ENCODE measurements at regions not wholly inside any gene's neighbourhood (a gene's known extent, or its start where the extent isn't known, plus 50 kb on each side); places are given as distances from the start of the nearest gene placed in this dataset.
"Not testable (repeated sequence)": the region's sequence is repeated elsewhere in the genome, so short reads cannot be mapped to it uniquely, and the experiment has no call there.

- DNase-seq, result no peak
Measured at GRCh38 chr6:74408844-74409243, 712.8 kb downstream of the CD109 start.

- no peak for DNase-seq
Measured at GRCh38 chr6:74404366-74404765, 708.4 kb downstream of the CD109 start.

DNA sequence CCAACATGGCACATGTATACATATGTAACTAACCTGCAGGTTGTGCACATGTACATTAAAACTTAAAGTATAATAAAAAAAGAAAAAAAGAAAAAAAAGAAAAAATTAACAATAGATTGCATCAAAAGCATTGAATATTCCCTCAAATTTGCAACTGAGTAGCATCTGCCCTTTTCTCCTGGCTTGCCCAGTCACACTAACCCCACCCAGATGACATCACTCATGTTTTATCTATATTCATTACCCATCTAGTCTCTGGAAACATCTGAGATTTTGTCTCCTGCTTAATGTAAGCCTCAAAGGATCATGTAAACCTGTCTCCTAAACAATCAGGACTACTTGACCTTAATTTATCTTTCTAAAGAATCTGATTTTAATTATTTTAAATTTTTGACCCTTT is 706.8 kb downstream of the CD109 start:
- no peak for DNase-seq

GRCh38 chr6:74378437-74378836 is 682.4 kb downstream of the CD109 start:
- DNase-seq, result not testable (repeated sequence)

DNA sequence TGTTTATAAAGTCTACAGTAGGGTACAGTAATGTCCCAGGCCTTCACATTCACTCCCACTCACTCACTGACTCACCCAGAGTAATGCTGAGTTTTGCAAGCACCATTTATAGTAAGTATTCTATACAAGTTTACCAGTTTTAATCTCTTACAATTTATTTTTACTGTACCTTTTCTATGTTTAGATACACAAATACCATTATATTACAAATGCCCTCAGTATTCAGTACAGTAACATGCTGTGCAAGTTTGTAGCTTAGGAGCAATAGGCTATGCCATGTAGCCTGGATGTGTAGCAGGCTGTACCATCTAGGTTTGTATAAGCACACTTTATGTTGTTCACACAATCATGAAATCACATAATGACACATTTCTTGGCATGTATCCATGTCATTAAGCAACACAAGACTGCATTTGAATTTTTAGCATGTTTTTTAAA is 673.6 kb downstream of the CD109 start:
- DNase-seq, result no peak

DNA sequence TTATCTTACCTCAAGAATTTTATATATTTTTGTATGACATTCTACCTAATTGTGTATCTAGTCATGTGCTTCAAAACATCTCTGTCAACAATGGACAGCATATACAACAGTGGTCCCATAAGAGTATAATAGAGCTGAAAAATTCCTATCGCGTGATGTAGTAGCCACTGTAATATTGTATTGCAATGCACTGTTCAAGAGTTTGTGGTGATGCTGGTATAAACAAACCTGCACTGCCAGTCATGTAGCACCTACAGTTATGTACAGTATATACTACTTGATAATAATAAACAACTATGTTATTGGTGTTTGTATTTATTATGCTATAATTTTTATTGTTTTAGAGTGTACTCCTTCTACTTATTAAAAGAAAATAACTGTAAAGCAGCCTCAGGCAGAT is 672.7 kb downstream of the CD109 start:
- no peak for DNase-seq

GRCh38 chr6:74366634-74367033 is 670.6 kb downstream of the CD109 start:
- DNase-seq, result no peak

DNA sequence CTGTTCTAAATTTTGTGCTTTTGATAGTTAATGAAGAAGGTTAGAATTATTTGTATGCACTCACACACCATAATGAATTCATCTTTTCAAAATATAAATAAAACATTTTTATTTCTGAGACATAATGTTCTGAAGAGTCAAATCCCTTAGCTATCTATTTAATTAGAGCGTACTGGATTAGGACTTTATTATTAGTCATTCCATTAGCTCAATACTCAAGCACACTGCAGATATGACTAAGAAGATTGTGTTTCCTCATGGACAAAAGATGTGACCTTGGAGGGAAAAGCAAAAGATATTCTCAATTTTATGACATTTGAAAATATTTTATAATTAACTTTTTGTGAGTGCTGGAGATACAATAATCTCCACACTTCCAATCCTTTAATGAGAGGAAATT is 666.4 kb downstream of the CD109 start:
- no peak for DNase-seq

DNA sequence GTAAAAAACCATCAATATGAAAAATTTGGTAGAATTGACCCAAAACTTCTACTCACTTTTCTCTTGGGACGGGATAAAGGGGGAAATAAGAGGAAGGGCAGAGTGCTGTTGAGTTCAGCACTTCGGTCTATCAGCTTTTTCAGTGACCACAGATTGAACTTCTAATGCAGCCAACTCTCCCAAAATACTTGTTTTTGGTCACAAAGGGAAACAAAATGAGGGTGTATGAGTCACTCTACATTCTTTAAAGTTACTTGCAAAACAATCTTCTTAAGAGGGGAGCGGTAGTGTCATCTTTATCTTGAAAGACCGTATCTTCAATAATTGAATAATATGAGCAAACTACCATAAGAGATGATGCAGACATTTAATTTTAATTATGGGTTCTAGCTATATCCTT is 661.3 kb downstream of the CD109 start:
- DNase-seq, result no peak

- no peak for DNase-seq
Measured at GRCh38 chr6:74356391-74356790, 660.4 kb downstream of the CD109 start.

- DNase-seq, result no peak
Measured at GRCh38 chr6:74346936-74347535, 651.0 kb downstream of the CD109 start.

DNA sequence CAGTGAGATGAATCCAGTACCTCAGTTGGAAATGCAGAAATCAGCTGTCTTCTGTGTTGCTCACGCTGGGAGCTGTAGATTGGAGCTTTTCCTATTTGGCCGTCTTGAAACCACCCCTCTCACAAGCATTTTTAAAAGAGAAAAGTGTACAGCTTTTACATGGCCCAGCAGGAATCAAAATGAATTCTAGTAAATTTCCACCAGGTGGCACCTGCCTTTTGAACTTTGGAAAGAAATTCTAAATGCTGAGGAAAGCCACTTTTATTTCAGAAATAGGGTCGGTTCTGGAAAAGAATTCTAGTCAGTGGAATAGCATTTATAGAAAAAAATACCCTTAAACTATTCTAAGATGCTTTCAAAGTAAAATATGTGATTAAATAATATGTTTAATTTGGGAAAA is 647.8 kb downstream of the CD109 start:
- no peak for DNase-seq

- DNase-seq, result not testable (repeated sequence)
Measured at GRCh38 chr6:74343321-74343720, 647.3 kb downstream of the CD109 start.

- no peak for DNase-seq
Measured at GRCh38 chr6:74334722-74335121, 638.7 kb downstream of the CD109 start.

DNA sequence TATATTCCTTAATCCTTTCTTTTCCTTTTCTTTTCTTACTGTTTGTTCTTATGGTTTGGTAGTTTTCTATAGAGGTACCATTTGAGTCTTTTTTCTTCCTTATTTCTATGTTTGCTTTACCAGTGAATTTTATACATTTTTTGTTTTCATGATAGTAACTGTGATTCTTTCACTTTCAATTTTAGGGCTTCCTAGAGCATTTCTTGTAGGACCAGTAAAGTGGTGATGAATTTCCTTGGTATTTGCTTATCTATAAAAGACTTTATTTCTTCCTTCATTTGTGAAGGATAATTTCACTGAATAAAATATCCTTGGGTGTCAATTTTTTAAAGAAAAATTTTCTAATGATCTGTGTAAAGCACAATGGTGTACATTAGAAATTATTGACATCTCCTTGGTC is 637.4 kb downstream of the CD109 start:
- no peak for DNase-seq

DNA sequence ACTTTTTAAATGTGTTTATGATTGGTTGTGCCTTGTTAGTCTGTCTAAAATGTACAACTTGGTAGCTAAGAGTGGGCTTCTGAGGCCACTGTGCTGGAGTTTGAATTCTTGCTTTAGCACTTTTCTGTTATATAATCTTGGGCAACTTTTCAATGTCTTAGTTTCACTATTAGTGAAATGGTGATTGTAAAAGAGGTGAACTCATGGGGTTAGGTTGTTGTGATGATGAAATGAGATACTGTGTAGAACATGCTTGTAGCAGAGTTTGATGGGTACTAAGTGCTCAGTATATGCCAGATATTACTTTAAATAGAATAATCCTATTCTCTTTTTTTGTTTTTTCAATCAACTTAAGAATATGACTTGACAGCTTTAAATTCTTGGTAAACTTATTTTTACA is 624.7 kb downstream of the CD109 start:
- DNase-seq, result no peak

DNA sequence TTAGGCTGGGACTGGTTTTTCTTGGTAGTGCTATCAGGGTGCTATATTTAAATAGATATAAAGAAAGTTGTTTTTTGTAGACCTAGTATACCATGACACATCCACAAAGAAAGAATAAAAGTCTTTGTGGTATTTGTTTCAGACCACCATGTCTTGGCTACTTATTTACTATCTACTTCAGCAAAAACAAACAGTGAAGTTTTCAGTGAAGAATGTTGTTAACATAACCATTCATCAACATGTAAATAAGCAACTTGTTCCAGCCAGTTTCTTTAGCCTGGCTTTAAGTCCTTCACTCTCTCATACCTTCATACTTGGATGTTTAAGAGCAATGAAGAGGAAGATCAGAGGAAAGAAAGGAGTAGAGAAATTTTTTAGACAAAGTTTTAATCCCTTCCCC is 624.1 kb downstream of the CD109 start:
- DNase-seq, result no peak

DNA sequence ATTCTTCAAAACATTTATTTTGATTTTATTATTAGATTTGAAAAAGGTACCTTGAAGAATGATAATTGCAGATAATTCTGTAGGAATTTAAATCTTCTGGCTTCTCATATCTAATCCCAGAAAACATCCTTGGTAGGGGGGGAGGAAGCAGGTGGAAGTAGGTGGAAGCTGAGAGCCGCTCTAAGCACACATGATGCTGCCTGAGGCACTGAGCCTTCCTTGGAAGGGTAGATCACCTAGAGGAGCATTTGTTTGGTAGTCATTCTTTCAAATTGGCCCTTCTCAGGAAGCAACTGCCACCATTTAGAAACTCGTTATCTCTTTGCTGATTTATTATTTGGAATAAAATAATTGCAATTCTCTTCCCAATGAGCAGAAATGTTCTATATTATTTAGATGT is 623.3 kb downstream of the CD109 start:
- DNase-seq, result no peak

GRCh38 chr6:74318738-74319137 is 622.7 kb downstream of the CD109 start:
- no peak for DNase-seq

DNA sequence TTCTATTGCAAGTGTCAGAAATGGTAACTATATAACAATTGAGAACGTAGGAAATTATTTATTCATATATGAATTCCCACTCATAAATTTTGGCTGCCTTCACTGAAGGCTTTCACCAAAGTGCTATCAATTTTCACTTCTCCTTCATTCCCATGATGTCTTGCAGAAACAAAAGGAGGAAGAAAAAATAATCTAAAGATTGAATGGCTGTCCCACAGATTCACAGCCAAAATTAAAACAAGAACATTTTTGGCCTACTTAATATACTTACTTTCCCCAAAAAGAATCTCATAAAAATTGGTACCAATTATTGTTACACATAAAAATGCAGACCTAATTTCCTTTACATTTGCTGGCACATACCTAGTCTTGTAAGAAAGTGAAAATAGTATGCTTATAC is 616.1 kb downstream of the CD109 start:
- DNase-seq, result no peak

- DNase-seq, result no peak
Measured at GRCh38 chr6:74311431-74311830, 615.4 kb downstream of the CD109 start.

DNA sequence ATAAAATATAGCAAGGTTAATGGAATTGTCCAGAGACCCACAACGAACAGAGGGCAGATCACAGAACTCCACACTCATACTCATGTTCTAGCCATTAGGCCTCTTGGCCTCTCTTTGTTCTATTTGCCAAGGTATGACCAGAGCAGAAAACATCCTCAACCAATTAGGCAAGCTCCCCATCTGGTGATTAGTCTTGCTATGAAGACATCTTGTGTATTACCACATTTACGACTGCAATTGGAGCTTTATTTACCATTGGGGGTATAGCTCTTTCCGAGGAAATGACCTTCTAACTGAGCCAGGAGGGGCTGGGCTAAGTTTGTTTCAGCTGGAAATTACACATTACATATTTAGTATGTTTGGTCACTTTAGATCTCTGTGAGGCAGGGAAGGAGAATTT is 593.9 kb downstream of the CD109 start:
- DNase-seq, result peak; percentile 11

DNA sequence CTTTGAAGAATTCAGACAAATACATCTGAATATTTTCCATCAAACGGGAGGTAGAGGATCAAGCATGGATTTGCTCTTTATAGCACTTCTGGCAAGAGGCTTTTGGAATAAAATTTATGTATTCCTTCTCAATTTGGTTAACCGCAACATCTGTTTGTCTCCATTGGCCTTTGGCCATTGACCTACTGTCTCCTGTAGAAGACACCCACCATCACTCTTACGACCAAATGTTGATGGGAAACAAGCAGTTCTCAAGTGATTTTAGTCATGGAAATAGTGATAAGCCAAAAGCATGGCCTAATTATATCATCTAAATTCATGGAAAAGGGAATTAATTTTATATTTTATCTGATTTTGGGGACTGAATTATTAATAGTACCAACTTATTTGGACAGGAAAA is 591.9 kb downstream of the CD109 start:
- DNase-seq, result no peak

GRCh38 chr6:74287441-74287840 is 591.4 kb downstream of the CD109 start:
- no peak for DNase-seq

- DNase-seq, result no peak
Measured at GRCh38 chr6:74284284-74284683, 588.3 kb downstream of the CD109 start.
